Skin of body (tissue), 1 donor: ENCODE measurements at regions not wholly inside any gene's neighbourhood (a gene's known extent, or its start where the extent isn't known, plus 50 kb on each side); places are given as distances from the start of the nearest gene placed in this dataset.
"Not testable (repeated sequence)": the region's sequence is repeated elsewhere in the genome, so short reads cannot be mapped to it uniquely, and the experiment has no call there.

ENCODE experiments used
- DNase-seq: peaks from one replicate; lab custom pipeline; 2025; lab: John Stamatoyannopoulos, UW

DNA sequence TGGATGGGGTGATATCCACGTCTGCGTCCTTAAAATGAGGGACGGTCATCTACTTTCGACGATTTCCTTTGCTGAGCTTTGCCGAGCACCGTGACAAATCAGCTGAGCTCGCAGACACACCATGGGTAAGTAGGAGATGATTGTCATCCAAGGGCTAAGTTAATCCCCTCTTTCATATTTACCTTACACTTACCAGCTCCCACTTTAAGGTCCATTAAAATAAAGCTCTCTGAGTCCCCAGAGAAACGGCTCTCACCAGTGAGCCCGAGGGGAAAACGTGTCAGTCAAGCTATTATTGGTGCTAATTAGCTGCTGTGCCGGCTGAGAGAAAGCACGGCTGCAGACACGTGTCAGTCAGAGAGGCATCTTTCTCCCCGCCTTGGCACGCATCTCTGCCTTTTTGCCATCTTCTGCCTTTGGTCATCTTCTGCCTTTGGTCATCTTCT is 72.2 kb downstream of the CRLF2 start:
- no peak for DNase-seq

DNA sequence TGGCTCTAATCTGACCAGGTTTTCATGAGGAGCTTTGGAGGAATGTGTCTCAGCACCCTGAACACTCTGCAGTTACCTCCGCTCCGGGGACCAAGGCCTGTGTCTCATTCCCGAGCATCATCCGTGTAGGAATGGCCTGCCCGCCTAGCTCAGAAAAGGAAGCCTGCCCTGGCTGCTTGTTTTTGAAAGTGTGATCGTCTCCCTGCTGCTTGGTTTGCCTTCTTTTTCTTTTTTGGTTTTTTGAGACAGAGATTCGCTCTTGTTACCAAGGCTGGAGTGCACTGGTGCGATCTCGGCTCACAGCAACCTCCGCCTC is 73.3 kb downstream of the CRLF2 start:
- DNase-seq = no peak

DNA sequence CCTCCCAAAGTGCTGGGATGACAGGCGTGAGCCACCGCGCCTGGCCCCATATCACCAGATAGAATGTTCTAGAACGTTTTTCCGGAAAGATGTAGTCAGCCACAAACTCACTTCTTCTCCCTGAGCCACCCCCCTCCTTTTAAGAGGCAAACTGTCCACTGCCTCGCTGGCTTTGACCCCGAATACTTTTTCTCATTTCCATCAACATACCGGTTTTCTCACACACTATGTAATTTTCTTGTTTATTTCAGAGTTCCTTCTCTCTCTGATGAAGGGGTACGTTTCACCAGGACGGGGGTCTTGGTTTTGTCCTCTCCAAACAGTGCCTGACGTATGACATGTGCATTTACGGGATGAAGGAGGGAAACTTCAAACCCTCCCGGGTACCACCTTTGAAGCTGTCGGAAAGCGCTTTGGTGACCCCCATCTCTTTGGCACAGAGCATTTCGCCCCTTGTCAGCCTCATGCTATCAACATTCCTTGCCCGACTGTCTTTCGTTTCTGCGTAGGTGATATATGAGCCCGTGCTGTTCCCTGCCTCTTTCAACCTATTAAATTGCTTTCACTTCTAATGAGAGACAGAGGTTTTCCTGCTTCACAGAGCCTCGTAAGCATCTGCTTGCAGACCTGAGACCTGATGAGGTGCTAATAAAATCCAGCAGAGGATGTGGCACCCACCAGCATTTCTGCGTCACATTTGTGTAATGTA is 73.8 kb downstream of the CRLF2 start:
- DNase-seq = no peak

DNA sequence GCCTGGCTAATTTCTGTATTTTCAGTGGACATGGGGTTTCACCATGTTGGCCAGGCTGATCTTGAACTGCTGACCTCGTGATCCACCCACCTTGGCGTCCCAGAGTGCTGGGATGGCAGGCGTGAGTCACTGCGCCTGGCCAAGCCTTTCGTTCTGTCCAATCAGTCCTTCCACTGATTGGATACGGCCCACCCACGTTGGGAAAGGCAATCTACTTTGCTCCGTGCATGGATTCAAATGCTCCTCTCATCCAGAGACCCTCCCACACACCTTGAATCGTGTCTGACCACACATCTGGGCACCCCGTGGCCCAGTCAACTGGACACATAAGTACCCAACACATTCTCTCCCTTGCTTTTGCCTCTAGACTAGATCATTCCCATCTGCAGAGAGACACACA is 74.9 kb downstream of the CRLF2 start:
- DNase-seq = no peak

DNA sequence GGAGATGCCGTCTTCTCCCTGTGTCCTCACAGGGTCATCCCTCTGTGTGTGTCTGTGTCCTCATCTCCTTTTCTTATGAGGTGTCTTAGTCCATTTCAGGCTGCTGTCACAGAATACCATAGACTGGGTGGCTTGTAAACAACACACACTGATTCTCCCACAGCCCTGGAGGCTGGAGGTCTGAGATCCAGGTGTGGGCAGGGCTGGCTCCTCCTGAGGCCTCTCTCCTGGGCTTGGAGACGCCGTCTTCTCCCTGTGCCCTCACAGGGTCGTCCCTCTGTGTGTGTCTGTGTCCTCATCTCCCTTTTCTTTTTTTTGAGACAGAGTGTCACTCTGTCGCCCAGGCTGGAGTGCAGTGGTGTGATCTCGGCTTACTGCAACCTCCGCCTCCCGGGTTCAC is 75.9 kb downstream of the CRLF2 start:
- not testable (repeated sequence) for DNase-seq

DNA sequence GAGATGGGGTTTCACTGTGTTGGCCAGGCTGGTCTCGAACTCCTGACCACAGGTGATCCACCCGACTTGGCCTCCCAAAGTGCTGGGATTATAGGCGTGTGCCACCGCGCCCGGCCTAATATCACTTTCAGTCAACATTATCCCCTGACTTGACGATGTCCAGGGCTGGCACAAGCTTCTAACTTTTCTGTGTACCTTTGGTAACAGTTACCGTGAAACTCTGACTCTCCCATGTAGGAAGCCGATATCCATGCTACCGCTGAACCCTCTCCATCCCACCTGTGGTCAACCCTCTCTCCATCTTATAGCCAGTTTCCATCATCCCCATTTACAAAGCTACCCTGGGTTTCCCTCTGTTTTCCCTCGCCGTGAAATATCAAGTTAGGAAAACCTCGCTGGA is 77.5 kb downstream of the CRLF2 start:
- DNase-seq = no peak

DNA sequence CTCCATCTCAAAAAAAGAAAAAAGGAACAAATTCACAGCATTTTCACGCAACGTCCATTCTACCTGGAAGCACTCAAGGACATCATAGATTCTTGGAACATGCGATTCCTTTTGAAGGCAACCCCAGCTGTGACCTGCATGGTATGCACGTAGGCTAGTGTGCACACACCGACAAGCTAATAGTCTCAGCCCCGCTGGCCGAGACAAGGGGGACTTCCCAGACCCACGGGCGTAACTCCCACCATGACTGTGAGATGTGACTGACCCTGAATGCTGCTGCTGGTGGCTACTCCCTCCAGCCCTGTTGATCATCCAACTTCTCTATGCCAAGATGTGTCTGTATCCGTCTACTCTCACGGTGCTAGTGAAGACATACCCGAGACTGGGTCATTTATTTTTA is 78.3 kb downstream of the CRLF2 start:
- DNase-seq = no peak

DNA sequence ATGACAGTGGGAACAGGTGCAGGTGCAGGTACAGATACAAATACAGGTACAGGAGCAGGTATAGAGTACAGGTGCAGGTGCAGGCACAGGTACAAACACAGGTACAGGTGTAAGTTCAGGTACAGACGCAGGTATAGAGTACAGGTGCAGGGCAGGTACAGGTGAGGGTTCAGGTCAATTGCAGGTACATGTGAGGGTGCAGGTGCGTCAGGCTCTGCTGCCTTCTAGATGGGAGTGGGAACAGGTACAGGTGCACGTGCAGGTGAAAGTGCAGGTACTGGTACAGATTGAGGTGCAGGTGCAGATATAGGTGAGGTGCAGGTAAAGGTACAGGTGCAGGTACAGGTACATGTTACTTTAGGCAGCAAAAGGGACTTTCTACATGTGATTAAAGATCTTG is 85.7 kb downstream of the CRLF2 start:
- DNase-seq = no peak

DNA sequence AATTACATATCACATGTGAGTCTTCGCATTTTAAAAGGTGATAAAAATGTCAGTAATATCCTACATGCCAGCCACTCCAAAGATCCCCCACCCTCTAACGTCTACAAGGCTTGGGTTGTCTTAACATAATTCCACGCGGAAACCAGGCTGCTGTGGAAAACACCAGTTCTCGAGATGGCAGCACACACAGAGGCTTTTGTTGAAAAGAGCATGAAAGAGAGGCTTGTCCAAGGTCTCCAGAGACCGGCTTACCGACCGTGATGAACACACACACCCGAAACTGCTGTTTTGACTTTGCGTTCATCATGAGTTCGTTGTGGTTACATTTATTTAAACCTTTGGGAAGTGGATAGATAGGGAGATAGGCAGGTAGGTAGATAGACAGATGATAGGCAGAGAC is 87.9 kb downstream of the CRLF2 start:
- DNase-seq = no peak

DNA sequence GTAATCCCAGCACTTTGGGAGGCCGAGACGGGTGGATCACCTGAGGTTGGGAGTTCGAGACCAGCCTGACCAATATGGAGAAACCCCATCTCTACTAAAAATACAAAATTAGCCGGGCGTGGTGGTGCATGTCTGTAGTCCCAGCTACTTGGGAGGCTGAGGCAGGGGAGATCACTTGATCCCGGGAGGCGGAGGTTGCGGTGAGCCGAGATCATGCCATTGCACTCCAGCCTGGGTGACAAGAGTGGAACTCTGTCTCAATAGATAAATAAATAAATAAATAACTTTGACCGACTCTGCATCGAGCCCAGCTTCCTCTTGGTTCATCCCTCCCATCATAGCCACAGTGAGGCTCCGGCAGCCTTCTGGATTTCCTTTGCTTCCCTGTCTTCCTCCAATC is 89.6 kb downstream of the CRLF2 start:
- DNase-seq = not testable (repeated sequence)

DNA sequence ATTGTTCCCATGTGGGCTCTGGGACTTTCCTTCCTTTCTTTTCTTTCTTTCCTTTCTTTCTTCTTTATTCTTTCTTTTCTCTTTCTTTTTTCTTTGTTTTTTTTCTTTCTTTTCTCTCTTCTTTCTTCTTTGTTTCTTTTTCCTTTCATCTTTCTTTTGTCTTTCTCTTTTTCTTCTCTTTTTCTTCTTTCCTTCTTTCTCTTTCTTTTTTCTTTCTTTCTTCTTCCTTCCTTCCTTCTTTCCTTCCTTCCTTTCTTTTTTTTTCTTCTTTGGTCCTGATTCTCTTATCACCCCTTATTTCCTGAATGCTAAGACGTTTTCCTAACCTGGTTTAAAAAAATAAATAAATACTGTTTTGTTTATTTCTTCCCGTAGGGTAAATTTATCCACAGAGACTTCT is 93.2 kb downstream of the CRLF2 start:
- no peak for DNase-seq

DNA sequence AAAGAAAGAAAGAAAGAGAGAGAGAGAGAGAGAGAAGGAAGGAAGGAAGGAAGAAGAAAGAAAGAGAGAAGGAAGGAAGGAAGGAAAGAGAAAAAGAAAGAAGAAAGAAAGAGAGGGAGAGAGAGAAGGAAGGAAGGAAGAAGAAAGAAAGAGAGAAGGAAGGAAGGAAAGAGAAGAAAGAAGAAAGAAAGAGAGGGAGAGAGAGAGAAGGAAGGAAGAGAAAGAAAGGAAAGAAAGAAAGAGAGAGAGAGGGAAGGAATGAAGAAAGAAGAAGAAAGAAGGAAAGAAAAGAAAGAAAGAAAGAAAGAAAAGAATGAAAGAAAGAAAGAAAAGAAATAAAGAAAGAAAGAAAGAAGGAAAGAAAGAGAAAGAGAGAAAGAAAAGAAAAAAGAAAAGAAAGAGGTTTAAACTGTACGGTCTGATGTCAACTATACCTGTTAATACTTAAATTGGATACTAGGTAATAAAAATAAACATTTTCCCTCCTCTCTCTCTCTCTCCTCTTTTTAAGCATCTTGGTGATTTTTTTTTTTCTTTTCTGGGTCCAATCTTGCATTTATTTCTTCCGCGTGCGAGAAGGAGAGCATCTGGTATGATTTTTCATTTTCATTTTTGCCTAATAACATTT is 93.8 kb downstream of the CRLF2 start:
- DNase-seq = no peak

DNA sequence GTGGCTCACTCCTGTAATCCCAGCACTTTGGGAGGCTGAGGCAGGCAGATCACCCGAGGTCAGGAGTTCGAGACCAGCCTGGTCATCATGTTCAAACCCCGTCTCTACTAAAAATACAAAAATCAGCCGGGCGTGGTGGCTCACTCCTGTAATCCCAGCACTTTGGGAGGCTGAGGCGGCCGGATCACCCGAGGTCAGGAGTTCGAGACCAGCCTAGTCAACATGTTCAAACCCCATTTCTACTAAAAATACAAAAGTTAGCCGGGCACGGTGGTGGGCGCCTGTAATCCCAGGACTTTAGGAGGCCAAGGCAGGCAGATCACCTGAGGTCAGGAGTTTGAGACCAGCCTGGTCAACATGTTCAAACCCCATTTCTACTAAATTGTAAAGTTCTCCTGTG is 97.0 kb downstream of the CRLF2 start:
- not testable (repeated sequence) for DNase-seq

DNA sequence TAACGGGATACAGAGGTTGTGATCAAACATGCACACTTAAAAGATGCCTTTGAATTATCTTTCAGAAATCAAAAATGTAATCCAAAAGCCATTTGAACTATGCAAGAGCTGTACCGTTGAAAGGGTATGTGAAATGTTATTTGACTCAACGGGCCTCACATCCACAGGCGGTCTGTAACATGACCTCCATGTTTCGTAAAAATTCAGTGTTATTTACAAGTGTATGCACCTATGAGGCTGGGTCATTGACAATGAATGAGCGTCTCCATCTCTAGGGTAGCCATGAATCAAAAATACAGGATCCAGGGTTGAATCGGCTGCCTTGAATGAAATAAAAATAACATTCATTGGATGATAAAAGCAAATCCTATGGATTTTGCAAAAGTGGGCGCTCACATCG is 100.1 kb downstream of the CRLF2 start:
- DNase-seq = no peak

DNA sequence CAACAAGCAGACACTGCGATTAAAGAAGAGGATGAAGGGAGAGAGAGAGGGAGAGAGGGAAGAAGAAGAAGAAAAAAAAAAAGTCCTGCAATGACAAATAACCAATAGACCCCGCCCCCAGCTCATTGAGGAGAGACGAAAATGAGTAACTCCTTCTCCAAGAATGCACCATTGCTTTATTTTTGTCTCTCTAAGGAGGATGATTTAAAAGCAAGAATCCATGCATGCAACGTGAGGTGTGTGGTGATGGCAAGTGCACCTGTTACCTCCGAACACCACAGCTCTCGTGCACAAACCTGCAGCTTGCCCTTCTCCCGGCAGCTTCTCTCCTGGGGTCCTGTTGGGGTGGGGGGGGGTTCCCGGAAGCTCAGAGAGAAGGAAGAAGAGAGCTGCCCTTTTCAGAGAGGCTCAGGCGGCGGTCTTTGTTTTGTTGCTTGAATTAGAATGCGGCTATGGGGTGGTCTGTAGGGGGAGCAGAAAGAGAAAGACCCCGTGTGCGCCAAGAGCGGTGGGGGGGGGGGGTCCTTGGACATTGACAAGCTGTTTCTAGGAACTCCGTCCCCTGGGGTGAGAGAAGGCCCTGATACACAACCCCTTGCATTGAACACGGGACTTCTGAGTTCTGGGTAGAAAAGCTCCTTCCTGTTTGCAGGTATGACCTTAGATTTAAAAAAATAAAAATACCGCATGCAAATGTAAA is 100.7 kb downstream of the CRLF2 start:
- no peak for DNase-seq

DNA sequence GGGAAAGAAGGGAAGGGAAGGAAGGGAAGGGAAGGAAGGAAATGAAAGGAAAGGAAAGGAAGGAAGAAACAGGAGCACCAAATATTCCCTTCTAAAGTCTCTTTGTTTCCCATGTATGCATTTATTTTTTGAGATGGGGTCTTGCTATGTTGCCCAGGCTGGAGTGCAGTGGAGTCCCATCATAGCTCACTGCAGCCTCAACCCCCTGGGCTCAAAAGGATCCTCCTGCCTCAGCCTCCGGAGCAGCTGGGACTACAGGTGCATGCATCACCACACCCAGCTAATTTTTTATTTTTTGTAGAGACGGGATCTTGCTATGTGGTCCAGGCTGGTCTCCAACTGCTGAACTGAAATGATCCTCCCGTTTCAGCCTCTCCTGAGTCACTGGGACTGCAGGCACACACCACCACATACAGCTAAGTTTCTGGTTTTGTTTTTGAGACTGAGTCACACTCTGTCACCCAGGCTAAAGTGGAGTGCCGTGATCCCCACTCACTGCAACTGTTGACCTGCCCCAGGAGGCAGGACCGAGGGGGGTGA is 102.8 kb downstream of the CRLF2 start:
- no peak for DNase-seq

DNA sequence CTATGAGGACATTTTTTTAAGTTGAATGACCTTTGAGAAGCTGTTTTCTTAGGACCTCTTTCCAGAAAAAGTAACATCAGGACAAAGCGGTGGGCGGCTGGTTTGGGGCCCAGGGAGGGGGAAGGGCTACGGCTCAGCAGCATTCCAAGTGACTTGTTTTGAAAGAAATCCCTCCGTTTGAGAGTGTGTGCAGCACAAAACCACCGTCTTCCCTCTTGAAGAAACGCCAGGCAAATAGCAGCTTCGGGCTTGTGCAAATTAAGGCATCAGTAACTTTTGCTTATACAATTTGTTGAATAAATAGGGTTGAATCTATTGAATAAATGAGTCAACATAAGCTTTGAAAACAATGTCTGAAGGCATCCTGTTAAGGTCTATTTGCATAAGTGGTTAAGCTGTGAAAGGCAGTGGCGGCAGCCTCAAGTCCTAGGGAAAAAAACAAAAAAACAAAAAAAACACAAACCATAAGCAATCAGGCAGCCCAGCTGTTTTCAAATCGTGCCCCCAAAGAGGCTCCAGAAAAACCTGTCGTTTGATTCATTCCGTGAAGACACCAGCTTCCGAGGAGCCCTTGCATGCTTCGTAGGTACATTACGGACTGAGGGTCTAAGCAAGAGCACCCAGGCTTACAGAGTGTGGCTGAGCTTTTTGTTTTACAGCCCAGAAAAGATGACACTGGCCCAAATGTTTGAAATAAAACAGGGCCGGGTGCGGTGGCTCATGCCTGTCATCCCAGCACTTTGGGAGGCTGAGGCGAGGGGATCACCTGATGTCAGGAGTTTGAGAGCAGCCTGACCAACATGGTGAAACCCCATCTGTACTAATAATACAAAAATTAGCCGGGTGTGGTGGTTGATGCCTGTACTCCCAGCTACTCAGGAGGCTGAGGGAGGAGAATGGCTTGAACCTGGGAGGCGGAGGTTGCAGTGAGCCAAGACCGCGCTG is 103.7 kb downstream of the CRLF2 start:
- DNase-seq = no peak

DNA sequence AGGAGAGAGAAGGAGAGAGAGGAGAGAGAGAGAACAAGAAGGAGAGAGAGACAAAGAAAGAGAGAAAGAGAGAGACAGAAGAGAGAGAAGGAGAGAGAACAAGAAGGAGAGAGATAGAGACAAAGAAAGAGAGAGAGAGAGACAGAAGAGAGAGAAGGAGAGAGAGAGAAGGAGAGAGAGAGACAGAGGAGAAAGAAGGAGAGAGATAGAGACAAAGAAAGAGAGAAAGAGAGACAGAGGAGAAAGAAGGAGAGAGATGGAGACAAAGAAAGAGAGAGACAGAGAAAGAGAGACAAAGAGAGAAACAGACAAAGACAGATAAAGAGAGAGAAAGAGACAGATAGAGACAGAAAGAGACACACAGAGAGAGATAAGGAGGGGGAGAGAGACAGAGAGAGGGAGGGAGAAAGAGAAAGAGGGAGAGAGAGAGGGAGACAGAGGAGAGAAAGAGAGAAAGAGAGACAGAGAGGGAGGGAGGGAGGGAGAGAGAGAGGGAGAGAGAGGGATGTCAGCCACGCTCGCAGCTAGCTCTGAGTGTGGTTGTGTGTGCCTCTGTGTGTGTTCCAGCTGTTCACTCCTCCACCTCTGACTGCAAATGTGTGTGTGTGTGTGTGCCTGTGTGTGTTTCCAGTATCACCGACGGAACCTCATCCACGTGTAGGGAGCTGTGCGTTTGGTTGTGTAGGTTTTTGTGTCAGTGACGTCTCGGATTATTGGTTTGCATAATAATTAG is 105.8 kb downstream of the CRLF2 start:
- no peak for DNase-seq

DNA sequence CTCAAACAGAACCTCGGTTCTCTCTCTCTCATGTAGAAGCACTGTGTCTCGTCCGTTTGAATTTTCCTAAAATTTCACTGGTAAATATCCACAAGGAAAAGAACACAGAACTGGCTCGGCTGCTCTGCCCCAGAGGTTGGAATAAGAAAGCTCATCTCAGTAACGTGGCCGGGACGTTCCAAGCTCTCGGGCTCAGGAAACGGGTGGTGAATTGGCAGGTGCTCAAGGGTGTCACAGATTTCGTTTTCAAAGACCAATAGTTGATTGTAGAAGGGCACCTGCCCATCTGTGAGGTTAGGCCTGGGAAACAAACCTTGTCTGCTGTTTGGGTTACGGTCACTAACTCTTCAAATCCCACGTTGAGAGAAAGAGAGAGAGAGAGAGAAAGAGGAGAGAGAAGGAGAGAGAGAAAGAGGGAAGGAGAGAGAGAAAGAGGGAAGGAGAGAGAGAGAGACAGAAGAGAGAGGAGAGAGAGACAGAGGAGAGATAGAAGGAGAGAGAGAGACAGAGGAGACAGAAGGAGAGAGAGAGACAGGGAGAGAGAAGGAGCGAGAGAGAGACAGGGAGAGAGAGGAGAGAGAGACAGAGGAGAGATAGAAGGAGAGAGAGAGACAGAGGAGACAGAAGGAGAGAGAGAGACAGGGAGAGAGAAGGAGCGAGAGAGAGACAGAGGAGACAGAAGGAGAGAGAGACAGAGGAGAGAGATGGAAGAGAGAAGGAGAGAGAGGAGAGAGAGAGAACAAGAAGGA is 106.6 kb downstream of the CRLF2 start:
- DNase-seq = no peak

DNA sequence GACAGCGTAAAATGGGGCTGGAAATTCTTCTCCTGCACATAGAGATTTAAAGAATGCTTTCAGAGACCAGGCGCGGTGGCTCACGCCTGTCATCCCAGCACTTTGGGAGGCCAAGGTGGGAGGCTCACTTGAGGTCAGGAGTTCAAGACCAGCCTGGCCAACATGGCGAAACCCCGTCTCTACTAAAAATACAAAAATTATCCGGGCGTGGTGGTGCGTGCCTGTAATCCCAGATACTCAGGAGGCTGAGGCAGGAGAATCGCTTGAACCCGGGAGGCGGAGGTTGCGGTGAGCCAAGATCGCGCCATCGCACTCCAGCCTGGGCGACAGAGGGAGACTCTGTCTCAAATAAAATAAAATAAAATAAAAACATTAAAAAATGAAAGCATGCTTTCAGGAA is 107.4 kb downstream of the CRLF2 start:
- DNase-seq = not testable (repeated sequence)
